ENCODE measurements at regions not wholly inside any gene's neighbourhood (a gene's known extent, or its start where the extent isn't known, plus 50 kb on each side); places are given as distances from the start of the nearest gene placed in this dataset.

- peak; percentile 36 for DNase-seq
- POLR2A ChIA-PET = no interaction called here
- Mint-ChIP-seq H3K4me3 (no peak overlapping the region), H3K27ac (no peak overlapping the region), H3K4me1 (peaks cover 3% of the 10 kb centered on the region), H3K36me3 (no peaks in the 10 kb centered on the region), H3K9me3 (no peaks in the 10 kb centered on the region), H3K27me3 (peaks cover 7% of the 10 kb centered on the region)
- ATAC-seq (ENCODE audit: low read depth) = peak; percentile 91
Observed at GRCh38 chr3:28916713-28917499, 364.0 kb upstream of the RBMS3 start.

DNA sequence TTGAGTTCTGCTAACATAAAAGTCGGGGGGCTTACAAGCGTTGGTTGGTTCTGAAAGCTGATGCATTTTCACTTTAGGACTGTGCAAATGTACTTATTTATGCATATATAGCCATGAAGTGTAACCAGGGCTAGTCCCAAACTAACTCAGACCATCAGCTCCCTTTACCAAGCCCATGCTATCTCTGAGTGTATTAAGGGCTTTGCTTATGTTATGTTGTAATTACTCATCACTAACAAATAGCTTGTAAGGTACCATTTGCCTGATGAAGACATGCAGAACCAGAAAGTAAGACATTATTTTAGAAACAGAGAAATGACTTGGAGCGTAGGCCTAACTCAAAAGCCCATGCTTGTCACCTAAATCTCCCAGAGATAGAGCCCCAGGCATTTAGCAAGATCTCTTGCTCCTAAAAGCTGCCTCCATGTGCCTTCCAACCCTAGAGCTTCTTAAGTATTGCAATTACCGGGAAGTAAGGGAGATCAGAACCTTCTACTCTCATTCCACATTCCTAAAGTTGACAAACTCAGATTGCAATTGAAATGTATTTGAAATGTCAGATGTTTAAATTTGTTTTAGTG is 362.9 kb upstream of the RBMS3 start:
- peaks cover 3% of the 10 kb centered on the region for H3K4me1 Mint-ChIP-seq
- H3K36me3 Mint-ChIP-seq = no peaks in the 10 kb centered on the region
- peaks cover 11% of the 10 kb centered on the region for H3K27me3 Mint-ChIP-seq
- no peak overlapping the region for H3K27ac Mint-ChIP-seq
- POLR2A ChIA-PET = no interaction called here
- H3K9me3 Mint-ChIP-seq = no peaks in the 10 kb centered on the region
- DNase-seq (no peak), ATAC-seq (ENCODE audit: low read depth) (no peak)
- H3K4me3 Mint-ChIP-seq = no peak overlapping the region

DNA sequence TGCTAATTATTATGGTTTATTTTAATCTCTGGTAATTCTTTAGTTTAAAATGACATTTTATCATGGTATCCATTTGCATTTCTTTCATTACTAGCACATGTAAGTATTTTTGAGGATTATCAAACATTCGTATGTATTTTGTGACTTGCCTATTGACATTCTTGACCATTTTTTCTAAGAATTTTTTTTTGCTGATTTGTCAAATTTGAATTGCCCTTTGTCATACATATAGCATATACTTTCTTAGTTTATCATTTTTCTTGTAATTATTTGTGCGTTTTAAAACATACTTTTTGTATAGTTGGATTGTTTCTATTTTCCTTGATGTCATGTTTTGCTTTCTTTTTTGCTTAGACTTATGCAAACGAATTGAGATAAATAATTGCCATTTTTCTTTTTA is 358.5 kb upstream of the RBMS3 start:
- no peak for DNase-seq
- no peaks in the 10 kb centered on the region for H3K36me3 Mint-ChIP-seq
- POLR2A ChIA-PET = no interaction called here
- H3K27ac Mint-ChIP-seq = no peak overlapping the region
- no peaks in the 10 kb centered on the region for H3K9me3 Mint-ChIP-seq
- peaks cover 4% of the 10 kb centered on the region for H3K27me3 Mint-ChIP-seq
- no peak for ATAC-seq (ENCODE audit: low read depth)
- no peak overlapping the region for H3K4me3 Mint-ChIP-seq
- no peaks in the 10 kb centered on the region for H3K4me1 Mint-ChIP-seq

DNA sequence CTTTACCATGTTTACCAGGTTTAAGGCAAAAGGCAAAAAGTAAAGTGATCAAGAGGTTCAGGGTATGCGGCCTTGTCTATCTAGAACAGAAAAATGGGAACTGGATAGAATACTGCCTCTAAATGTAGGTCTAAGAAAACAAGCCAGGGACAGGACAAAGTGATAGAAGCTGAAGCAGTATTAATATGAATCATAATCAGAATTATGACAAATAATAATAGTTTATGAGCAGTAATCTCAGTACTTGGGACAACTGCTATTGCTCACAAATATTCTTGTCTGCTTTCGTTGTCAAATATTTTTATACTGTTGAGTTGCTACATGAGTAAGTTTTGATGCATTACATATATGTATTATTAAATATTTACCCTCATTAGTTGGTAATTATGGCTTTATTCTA is 356.9 kb upstream of the RBMS3 start:
- Mint-ChIP-seq H3K9me3 (no peaks in the 10 kb centered on the region), H3K27ac (no peak overlapping the region), H3K4me1 (no peaks in the 10 kb centered on the region), H3K4me3 (no peak overlapping the region), H3K27me3 (peaks cover 4% of the 10 kb centered on the region), H3K36me3 (no peaks in the 10 kb centered on the region)
- POLR2A ChIA-PET = no interaction called here
- DNase-seq = no peak
- no peak for ATAC-seq (ENCODE audit: low read depth)

DNA sequence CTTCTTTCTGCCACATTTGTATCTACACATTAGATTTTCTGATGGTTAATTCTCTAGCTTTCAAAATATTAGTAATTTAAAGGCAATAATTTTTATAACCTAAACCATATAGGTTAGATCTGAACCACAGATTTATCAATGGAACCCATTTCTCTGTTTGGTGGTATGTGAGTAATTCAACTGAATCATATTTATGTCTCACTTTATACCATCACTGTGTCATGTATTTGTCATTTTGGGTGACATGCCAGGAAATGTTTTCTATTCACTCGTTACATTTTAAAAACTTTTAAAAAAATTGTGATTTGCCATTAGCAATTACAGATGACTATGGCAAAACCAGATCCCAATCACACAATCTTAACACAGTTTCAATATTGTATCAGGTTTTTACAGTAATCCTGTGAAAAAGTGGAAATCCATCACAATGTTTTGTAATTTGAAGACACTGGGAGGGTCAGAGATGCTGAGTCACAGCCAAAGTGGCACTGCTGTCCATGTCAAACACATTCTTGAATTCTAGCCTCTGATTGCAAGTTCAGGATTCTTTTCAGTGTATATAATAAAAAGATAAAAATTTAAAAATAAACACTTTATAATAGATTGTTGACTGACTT is 356.0 kb upstream of the RBMS3 start:
- POLR2A ChIA-PET = no interaction called here

DNA sequence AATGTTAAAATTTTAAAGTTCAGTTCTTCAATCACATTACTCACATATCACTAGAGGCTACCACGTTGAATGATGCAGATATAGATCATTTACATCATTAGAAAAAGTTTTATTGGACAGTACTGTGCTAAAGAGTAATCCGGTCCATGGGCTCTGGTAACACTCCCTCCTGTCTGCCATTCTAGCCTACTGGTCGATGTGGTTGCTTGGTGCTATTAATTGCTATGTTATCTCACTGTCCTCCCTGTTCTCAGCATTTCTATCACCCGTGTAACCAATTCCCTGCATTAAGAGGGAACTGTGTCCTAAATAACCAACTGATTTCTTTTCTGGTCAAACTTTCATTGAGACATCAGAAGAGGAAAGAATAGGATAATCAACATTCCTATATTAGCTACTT is 347.5 kb upstream of the RBMS3 start:
- Mint-ChIP-seq H3K36me3 (peaks cover 8% of the 10 kb centered on the region), H3K4me1 (peaks cover 24% of the 10 kb centered on the region), H3K27ac (no peak overlapping the region), H3K4me3 (no peak overlapping the region), H3K9me3 (no peaks in the 10 kb centered on the region), H3K27me3 (no peaks in the 10 kb centered on the region)
- no peak for DNase-seq
- POLR2A ChIA-PET = no interaction called here
- no peak for ATAC-seq (ENCODE audit: low read depth)

More for the DNA sequence above, 356.0 kb upstream of the RBMS3 start:
- no peak overlapping the region for H3K27ac Mint-ChIP-seq
- H3K4me3 Mint-ChIP-seq = no peak overlapping the region
- peaks cover 4% of the 10 kb centered on the region for H3K27me3 Mint-ChIP-seq
- H3K4me1 Mint-ChIP-seq = no peaks in the 10 kb centered on the region
- no peaks in the 10 kb centered on the region for H3K9me3 Mint-ChIP-seq
- ATAC-seq (ENCODE audit: low read depth) (no peak), DNase-seq (no peak)
- no peaks in the 10 kb centered on the region for H3K36me3 Mint-ChIP-seq

DNA sequence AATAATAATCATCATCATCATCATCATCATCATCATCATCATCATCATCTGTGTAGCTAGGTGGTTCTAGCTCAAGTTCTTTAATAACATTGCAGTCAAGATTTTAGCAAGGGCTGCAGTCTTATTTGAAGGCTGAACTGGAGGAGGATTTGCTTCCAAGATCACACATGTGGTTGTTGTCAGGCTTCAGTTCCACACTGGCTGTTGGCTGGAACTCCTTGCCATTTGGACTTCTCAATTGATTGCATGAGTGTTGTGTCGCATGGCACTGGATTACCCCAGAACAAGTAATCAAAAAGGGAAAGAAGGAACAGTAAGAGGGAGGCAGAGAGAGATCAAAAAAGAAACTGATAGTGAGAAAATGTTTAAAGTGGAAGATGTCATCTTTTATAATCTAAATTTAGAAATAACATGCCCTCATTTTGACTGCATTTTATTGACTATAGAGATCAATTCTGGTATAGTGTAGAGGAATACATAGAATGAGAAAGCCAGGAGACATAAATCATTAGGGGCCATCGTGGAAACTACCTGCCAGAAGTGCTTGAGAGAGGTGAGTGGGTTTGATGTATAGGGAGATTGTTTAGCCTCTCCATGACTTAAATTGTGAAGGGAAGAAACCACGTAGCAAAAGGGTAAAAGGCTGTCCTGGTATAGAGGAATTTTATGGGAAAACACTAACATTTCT is 346.6 kb upstream of the RBMS3 start:
- Mint-ChIP-seq H3K9me3 (peaks cover 2% of the 10 kb centered on the region), H3K4me3 (peak overlapping the region; percentile 55), H3K4me1 (peaks cover 24% of the 10 kb centered on the region), H3K27me3 (no peaks in the 10 kb centered on the region), H3K36me3 (peaks cover 9% of the 10 kb centered on the region), H3K27ac (peak overlapping the region; percentile 80)
- POLR2A ChIA-PET = no interaction called here
- ATAC-seq (ENCODE audit: low read depth) (no peak), DNase-seq (no peak)

GRCh38 chr3:28935146-28935545 is 345.7 kb upstream of the RBMS3 start:
- peaks cover 9% of the 10 kb centered on the region for H3K36me3 Mint-ChIP-seq
- ATAC-seq (ENCODE audit: low read depth) = peak; percentile 83
- H3K27ac Mint-ChIP-seq = peak overlapping the region; percentile 81
- H3K9me3 Mint-ChIP-seq = peaks cover 2% of the 10 kb centered on the region
- H3K4me3 Mint-ChIP-seq = peak overlapping the region; percentile 55
- H3K4me1 Mint-ChIP-seq = peaks cover 29% of the 10 kb centered on the region
- H3K27me3 Mint-ChIP-seq = no peaks in the 10 kb centered on the region
- POLR2A ChIA-PET = no interaction called here
- DNase-seq = no peak

GRCh38 chr3:28936154-28936553 is 344.7 kb upstream of the RBMS3 start:
- peaks cover 2% of the 10 kb centered on the region for H3K9me3 Mint-ChIP-seq
- DNase-seq (no peak), ATAC-seq (ENCODE audit: low read depth) (no peak)
- H3K27ac Mint-ChIP-seq = peak overlapping the region; percentile 34
- H3K36me3 Mint-ChIP-seq = peaks cover 9% of the 10 kb centered on the region
- no peak overlapping the region for H3K4me3 Mint-ChIP-seq
- no peaks in the 10 kb centered on the region for H3K27me3 Mint-ChIP-seq
- peaks cover 38% of the 10 kb centered on the region for H3K4me1 Mint-ChIP-seq
- POLR2A ChIA-PET = no interaction called here

DNA sequence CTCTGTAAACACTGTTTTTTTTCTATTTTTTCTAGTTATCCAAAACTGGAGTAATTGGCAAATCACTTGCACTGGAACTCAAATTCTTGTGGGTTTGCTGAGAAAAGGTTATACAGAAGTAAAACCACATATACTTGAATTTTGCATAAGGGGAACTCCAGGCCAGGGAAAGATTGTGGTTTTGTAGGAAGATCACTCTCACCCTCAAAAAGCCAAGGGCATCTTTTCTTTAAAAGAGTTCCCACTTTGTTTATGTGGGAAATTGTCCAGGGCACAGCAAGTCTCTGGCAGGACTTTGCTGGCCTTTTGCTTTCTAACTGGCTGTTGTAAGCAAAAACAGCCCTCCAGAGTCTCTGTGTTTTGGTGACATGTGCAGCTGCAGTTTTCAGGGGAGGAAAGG is 340.3 kb upstream of the RBMS3 start:
- Mint-ChIP-seq H3K4me3 (peak overlapping the region; percentile 65), H3K27me3 (peaks cover 2% of the 10 kb centered on the region), H3K9me3 (peaks cover 2% of the 10 kb centered on the region), H3K27ac (peak overlapping the region; percentile 44), H3K36me3 (peaks cover 5% of the 10 kb centered on the region), H3K4me1 (peaks cover 23% of the 10 kb centered on the region)
- no peak for DNase-seq
- POLR2A ChIA-PET = no interaction called here
- ATAC-seq (ENCODE audit: low read depth) = no peak

- Mint-ChIP-seq H3K4me1 (peaks cover 21% of the 10 kb centered on the region), H3K27ac (peak overlapping the region; percentile 44), H3K27me3 (peaks cover 2% of the 10 kb centered on the region), H3K4me3 (peak overlapping the region; percentile 65), H3K9me3 (peaks cover 6% of the 10 kb centered on the region), H3K36me3 (peaks cover 5% of the 10 kb centered on the region)
- ATAC-seq (ENCODE audit: low read depth) (no peak), DNase-seq (no peak)
- POLR2A ChIA-PET = no interaction called here
Observed at GRCh38 chr3:28940994-28941393, 339.9 kb upstream of the RBMS3 start.

DNA sequence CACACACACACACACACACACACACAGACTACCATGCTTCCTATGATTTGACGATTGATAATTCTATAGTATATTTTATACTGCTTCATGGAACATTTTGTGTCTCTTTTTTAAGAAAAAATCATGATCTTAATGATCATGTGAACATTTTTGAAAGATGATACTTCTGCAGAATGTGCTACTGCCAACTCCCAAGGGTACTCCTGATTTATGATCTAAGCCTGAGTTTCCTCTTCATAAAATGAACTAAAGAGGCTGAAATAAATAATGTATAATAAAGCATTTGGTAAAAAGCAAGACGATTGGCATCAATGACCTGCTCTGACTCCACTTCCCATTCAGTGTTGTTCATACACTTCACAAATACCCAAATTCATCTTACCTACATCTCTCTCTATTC is 333.8 kb upstream of the RBMS3 start:
- no peak overlapping the region for H3K27ac Mint-ChIP-seq
- ATAC-seq (ENCODE audit: low read depth) = no peak
- no peaks in the 10 kb centered on the region for H3K36me3 Mint-ChIP-seq
- peaks cover 4% of the 10 kb centered on the region for H3K27me3 Mint-ChIP-seq
- peaks cover 1% of the 10 kb centered on the region for H3K4me1 Mint-ChIP-seq
- peaks cover 6% of the 10 kb centered on the region for H3K9me3 Mint-ChIP-seq
- H3K4me3 Mint-ChIP-seq = no peak overlapping the region
- POLR2A ChIA-PET = no interaction called here
- no peak for DNase-seq

DNA sequence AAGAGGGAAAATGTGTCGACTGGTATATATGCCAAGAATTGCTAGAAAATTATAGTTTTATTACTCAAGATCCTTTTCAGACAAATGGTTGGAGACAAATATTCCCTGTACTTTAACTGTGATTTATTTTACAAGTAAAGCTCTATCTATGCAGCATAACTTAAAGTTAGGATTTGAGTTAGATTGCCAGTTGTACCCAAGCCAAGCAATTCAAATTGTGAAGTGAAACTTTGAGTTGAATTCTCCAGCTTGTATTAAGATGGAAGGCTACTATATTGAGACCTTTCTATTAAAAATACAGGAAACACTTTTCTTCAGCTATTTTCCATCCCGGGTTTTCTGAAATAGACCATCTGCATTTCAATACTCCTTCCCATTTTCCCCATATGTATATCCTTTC is 333.1 kb upstream of the RBMS3 start:
- H3K27ac Mint-ChIP-seq = no peak overlapping the region
- H3K36me3 Mint-ChIP-seq = no peaks in the 10 kb centered on the region
- H3K4me3 Mint-ChIP-seq = no peak overlapping the region
- peaks cover 1% of the 10 kb centered on the region for H3K4me1 Mint-ChIP-seq
- peaks cover 10% of the 10 kb centered on the region for H3K9me3 Mint-ChIP-seq
- POLR2A ChIA-PET = no interaction called here
- H3K27me3 Mint-ChIP-seq = peaks cover 4% of the 10 kb centered on the region
- no peak for ATAC-seq (ENCODE audit: low read depth)
- DNase-seq = no peak

DNA sequence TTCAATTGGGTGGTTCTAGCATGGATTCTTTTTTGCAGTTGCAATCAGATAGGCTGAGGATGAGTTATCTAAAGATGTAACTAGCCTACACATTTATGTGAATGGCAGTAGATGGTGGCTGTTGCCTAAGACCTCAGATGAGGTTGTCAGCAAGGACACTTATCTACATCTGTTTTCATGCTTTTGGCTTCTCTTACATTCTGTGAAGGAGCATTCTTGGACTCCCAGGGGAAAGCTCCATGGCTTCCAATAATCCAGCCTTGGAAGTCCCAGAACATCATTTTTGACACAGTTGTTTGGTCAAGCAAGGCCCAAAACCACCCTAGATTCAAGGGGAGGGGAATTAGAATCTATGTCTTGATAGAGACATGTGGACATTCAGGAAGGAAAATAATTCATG is 332.2 kb upstream of the RBMS3 start:
- ATAC-seq (ENCODE audit: low read depth) = no peak
- no peak overlapping the region for H3K27ac Mint-ChIP-seq
- POLR2A ChIA-PET = no interaction called here
- H3K9me3 Mint-ChIP-seq = peaks cover 10% of the 10 kb centered on the region
- no peak overlapping the region for H3K4me3 Mint-ChIP-seq
- H3K4me1 Mint-ChIP-seq = peaks cover 1% of the 10 kb centered on the region
- peaks cover 1% of the 10 kb centered on the region for H3K27me3 Mint-ChIP-seq
- DNase-seq = no peak
- no peaks in the 10 kb centered on the region for H3K36me3 Mint-ChIP-seq
